Neural cell (in vitro differentiated cells): ENCODE measurements at regions not wholly inside any gene's neighbourhood (a gene's known extent, or its start where the extent isn't known, plus 50 kb on each side); places are given as distances from the start of the nearest gene placed in this dataset.

Experiments used
- EP300 ChIP-seq: fragments of 450-650 bp; conservative IDR thresholded peaks from 2 replicates; pipeline ENCODE4 v1.6.1; 2014; ENCODE audit warnings: antibody characterized with exemption, mild to moderate bottlenecking, moderate library complexity; ENCODE audit not compliant: poor library complexity, severe bottlenecking
- EZH2 ChIP-seq: fragments of 200-600, 300-800 bp; shearing (Covaris generic), sonication (generic); IDR thresholded peaks from 2 replicates; pipeline ENCODE4 v1.6.1; 2014; ENCODE audit warnings: antibody characterized with exemption, low read length, borderline replicate concordance, mild to moderate bottlenecking; ENCODE audit not compliant: insufficient read depth, poor library complexity, severe bottlenecking
- MXI1 ChIP-seq: fragments of 450-650 bp; conservative IDR thresholded peaks from 2 replicates; pipeline ENCODE4 v1.6.1; 2014; ENCODE audit warnings: antibody characterized with exemption, mild to moderate bottlenecking; ENCODE audit not compliant: poor library complexity, severe bottlenecking
- POLR2AphosphoS5 ChIP-seq: IDR thresholded peaks from 2 replicates; pipeline ENCODE4 v1.6.1; 2012
- RAD21 ChIP-seq: fragments of 450-650 bp; conservative IDR thresholded peaks from 2 replicates; pipeline ENCODE4 v1.6.1; 2014; ENCODE audit warnings: antibody characterized with exemption, mild to moderate bottlenecking, moderate library complexity
- SMC3 ChIP-seq: fragments of 450-650 bp; conservative IDR thresholded peaks from 2 replicates; pipeline ENCODE4 v1.6.1; 2014; ENCODE audit warnings: antibody characterized with exemption, mild to moderate bottlenecking, moderate library complexity; ENCODE audit not compliant: poor library complexity
- TF ChIP-seq, protein P1 (sequence below): fragments of 450-650 bp; IDR thresholded peaks from 2 replicates; pipeline ENCODE4 v1.5.1; 2014; ENCODE audit warnings: antibody characterized with exemption, mild to moderate bottlenecking, moderate library complexity; ENCODE audit not compliant: poor library complexity, severe bottlenecking
- TF ChIP-seq, protein P2 (sequence below): IDR thresholded peaks from 2 replicates; pipeline ENCODE4 v1.6.1; 2012; ENCODE audit warnings: borderline replicate concordance

DNA sequence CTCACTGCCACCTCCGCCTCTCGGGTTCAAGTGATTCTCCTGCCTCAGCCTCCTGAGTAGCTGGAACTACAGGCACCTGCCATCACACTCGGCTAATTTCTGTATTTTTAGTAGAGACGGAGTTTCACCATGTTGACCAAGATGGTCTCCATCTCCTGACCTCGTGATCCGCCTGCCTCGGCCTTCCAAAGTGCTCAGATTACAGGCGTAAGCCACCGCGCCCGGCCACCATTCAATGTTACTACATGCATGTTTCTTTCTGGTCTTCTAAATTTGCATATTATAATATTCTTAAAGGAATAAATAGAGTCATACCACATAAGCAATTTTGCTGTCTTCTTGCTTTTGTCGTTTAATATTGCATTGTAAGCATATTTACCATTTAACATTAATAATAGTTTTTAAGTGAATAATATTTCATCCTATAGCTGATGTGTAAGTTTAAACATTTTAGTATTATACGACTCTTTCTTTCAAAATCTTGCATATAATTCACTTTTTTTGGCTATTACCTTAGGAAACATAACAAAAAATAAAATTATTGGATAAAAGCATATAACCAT, 1270.4 kb downstream of the ADGRL3 start:
- TF ChIP-seq, protein P1, sequence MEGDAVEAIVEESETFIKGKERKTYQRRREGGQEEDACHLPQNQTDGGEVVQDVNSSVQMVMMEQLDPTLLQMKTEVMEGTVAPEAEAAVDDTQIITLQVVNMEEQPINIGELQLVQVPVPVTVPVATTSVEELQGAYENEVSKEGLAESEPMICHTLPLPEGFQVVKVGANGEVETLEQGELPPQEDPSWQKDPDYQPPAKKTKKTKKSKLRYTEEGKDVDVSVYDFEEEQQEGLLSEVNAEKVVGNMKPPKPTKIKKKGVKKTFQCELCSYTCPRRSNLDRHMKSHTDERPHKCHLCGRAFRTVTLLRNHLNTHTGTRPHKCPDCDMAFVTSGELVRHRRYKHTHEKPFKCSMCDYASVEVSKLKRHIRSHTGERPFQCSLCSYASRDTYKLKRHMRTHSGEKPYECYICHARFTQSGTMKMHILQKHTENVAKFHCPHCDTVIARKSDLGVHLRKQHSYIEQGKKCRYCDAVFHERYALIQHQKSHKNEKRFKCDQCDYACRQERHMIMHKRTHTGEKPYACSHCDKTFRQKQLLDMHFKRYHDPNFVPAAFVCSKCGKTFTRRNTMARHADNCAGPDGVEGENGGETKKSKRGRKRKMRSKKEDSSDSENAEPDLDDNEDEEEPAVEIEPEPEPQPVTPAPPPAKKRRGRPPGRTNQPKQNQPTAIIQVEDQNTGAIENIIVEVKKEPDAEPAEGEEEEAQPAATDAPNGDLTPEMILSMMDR: no peak
- TF ChIP-seq EP300: no peak
- TF ChIP-seq MXI1: no peak
- no peak for TF ChIP-seq POLR2AphosphoS5
- TF ChIP-seq EZH2: no peak
- TF ChIP-seq, protein P2, sequence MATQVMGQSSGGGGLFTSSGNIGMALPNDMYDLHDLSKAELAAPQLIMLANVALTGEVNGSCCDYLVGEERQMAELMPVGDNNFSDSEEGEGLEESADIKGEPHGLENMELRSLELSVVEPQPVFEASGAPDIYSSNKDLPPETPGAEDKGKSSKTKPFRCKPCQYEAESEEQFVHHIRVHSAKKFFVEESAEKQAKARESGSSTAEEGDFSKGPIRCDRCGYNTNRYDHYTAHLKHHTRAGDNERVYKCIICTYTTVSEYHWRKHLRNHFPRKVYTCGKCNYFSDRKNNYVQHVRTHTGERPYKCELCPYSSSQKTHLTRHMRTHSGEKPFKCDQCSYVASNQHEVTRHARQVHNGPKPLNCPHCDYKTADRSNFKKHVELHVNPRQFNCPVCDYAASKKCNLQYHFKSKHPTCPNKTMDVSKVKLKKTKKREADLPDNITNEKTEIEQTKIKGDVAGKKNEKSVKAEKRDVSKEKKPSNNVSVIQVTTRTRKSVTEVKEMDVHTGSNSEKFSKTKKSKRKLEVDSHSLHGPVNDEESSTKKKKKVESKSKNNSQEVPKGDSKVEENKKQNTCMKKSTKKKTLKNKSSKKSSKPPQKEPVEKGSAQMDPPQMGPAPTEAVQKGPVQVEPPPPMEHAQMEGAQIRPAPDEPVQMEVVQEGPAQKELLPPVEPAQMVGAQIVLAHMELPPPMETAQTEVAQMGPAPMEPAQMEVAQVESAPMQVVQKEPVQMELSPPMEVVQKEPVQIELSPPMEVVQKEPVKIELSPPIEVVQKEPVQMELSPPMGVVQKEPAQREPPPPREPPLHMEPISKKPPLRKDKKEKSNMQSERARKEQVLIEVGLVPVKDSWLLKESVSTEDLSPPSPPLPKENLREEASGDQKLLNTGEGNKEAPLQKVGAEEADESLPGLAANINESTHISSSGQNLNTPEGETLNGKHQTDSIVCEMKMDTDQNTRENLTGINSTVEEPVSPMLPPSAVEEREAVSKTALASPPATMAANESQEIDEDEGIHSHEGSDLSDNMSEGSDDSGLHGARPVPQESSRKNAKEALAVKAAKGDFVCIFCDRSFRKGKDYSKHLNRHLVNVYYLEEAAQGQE: no peak
- no peak for TF ChIP-seq RAD21
- TF ChIP-seq SMC3: no peak
